Activated CD4-positive, alpha-beta T cell treated with anti-CD3 and anti-CD28 coated beads, Interleukin-2, amount 50 U/mL, for 16 hours (primary cell): ENCODE measurements at regions not wholly inside any gene's neighbourhood (a gene's known extent, or its start where the extent isn't known, plus 50 kb on each side); places are given as distances from the start of the nearest gene placed in this dataset.

Source experiments
- DNase-seq: peaks from one replicate; pipeline ENCODE4 v3.0.0-alpha.2; 2020

DNA sequence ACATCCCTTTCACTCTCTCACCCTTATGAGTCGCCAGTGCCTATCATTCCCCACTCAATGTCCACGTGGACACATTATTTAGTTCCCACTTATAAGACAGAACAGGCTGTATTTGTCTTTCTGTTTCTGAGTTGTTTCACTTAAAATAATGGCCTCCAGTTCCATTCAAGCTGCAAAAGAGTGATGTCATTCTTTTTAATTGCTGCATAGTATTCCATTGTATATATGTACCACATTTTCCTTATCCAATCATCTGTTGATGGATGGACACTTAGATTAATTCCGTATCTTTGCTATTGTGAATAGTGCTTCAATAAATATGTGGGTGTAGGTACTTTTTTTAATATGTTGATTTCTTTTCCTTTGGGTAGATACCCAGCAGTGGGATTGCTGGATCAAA lies 79.1 kb downstream of the ZNF365 start:
- no peak for DNase-seq

DNA sequence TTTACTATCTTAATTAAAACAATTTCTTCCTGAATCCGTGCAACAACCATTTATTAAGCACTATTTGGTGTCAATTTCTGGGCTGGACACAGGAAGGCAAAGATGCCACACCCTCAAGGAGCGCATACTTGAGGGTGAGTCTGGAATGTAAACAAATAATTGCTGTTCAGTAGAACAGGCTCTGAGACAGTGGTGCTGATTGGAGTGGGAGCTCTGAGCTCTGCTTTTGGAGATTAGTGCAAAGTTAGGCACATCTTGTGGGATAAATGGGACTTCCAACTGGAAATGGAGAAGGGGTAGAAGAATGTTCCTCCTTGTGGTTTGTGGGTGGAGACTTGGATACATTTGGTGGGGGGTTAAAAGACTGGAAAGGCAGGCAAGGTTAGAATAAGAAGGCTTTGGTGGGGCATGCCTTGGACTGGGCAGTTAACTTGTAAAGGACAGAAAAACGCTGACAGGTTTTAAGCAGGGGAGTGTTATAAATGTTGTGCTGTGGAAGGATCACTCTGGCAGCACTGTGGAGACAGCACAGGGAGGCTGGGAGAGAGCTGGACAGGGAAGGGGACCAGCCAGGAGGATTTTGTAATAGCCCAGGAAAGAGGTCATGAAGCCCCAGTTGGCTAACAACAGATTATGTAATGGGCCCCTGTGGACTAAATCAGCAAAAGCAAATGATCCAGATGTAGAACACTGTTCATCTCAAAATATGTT lies 80.7 kb downstream of the ZNF365 start:
- no peak for DNase-seq

- no peak for DNase-seq
These were observed 82.5 kb downstream of the ZNF365 start for GRCh38 chr10:62456611-62457101.

- no peak for DNase-seq
These were observed 83.0 kb downstream of the ZNF365 start for GRCh38 chr10:62457196-62457595.

DNA sequence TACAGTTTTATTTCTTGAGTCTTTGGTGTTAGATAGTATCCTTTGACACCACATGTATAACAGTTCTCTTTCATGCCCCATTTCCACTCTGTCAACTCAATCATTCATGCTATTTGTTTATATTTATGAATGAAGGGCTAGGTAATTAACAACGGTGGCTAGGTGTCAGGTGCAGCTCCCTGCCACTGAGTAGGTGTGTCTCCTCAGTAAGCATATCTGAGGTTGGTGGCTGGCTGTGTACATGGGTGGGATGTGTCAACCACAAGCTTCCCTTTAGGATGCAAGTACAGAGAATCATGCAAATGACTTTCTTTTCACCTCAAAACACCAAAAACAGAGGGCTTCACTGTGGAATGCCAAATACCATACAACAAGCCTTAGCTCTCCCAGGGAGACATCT lies 83.4 kb downstream of the ZNF365 start:
- DNase-seq, result no peak

- no peak for DNase-seq
These were observed 84.9 kb downstream of the ZNF365 start for GRCh38 chr10:62459072-62459471.

DNA sequence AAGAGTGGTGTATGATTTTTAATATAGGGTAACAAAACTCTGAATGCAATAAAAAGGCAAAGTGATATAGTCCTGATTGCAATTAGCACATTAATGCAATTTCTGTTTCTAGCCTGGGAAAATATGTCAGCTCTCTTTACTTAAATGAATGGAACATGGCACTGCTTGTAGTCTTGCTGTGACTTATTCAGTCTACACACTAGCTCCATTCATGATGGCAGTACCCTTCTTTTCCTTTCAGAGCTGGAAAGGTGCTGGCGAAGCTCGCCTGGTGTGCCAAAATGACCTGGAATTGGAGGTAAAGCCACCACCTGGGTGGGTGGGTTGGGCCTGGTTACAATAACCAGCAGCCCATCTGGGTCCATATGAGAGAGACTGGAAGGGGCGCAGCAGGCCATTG lies 85.3 kb downstream of the ZNF365 start:
- DNase-seq, result no peak

- no peak for DNase-seq
These were observed 86.2 kb downstream of the ZNF365 start for GRCh38 chr10:62460393-62460792.

DNA sequence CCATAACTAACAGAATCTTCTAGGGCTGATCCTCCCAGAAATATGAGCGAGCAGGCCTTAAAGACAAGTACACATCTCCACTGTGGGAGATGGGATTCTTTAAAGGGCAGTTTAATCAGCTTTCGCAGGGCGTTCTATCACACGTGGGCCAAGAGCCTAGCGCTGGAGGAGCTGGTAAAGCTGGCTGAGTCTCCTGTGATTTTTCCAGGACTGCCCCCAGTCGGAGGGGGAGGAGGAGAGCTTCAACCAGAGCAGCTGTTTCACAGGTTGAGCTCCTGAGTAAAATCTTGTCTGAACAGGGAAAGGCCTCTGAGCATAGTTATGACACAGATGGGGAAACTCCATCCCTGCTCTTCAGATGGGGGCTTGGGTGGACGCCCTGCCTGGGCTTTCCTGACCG lies 87.0 kb downstream of the ZNF365 start:
- DNase-seq, result no peak

- DNase-seq, result no peak
These were observed 88.3 kb downstream of the ZNF365 start for GRCh38 chr10:62462461-62462860.

DNA sequence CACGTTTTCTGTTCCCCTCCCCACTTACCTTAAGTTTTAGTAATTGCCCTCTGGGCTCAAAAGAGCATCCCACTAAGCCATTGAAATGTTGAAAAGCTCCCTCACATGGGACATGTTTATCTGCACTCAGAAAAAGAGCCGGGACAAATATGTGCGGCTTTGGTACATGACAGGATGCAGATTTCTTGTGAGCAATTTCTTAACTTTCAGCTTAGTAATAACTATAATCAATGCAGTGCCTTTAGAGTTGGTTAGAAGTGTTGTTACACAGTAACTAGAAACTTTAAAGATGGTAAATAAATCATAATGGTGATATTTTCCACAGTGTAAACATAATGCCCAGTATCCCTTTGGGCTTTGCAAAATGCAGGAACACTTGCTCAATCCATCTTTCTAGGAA lies 89.2 kb downstream of the ZNF365 start:
- peak; percentile 14 for DNase-seq

DNA sequence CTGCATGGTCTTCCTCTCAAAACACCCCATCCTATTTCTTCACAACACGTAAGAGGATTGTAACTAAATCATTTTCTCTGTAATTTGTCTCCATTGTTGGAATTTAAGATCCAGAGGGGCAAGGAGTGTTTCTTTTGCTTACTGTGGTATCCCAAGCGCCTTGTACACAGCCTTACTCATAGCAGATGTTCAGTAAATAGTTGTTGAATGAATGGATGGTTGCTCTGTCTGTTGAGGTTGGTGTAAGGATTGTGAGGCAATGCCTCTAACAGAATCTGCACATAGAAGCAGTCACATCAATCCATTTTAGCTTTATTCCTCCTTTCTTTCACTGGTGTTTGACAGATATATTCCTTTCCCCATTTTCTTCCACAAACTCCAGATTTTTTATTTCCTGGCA lies 90.1 kb downstream of the ZNF365 start:
- no peak for DNase-seq

DNA sequence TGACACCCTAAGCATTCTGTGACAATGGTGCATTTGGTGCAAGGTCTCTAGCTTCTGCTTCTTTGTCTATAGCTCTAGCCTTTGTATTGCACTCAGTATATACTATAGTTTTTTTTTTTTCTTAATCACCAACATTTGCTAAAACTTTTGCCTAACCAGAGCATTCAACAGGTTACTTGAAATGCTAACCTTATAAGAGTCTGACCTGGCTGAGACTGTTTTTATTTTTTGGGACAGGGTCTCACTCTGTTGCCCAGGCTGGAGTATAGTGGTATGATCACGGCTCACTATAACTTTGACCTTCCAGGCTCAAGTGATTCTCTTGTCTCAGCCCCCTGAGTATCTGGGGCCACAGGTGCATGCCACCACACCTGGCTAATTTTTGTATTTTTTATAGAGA lies 92.4 kb downstream of the ZNF365 start:
- DNase-seq, result no peak

- DNase-seq, result no peak
These were observed 93.4 kb downstream of the ZNF365 start for GRCh38 chr10:62467527-62467926.

DNA sequence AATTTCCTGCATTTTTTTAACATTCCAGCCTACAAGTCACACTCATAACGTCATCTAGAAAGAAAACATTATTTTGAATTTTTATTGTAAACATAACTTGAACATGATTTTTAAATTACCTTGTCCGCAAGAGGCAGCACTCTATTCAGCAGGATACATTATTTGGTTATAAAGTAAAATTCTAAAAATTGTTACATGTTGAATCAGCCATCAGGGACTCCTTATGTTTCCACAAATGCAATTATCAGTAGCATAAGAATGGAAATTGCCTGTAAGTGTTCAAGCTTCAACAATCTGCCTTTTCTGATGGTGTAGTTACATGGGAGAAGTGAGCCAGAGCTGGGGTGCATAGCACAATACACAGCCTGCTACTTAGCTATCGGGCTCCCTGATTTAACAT lies 97.5 kb downstream of the ZNF365 start:
- DNase-seq, result no peak

DNA sequence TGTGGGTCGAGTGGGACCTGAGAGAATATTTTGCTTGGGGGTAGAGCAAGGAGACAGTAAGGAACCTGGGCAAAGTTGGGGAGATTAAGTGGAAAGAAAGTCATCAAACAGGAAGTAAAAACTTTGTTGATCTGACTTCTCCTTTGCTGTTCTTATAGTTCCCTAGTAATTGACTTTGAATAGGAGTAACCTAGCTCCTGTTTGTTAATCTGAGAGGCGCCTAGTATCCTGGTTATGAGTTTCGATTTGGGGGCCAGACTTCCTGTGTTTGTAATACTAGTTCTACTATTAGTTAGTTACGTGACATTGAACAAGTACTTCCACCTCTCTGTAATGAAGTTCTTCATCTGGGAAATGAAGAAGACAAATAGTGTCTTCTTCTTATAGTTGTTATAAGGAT lies 99.1 kb downstream of the ZNF365 start:
- no peak for DNase-seq

DNA sequence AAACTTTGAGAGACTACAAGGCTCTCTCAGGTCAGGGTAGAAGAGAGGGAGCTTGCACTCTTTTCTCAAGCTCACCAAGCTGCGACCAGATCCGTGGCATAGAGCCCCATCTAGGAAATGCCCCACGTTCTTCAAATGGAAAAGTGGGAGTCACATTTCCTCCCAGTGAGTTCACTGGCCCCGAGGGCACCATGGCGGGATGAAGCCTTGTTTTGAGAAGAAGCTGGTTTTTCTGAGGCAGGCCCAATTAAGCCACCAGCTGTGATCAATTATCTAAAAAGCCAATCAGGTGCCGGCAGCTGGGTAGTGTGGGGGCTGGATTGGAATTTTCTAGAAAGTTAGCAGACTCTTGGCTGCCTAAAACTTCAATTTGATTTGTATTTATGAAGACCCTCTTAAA lies 101.4 kb downstream of the ZNF365 start:
- DNase-seq, result no peak

- DNase-seq, result no peak
These were observed 105.4 kb downstream of the ZNF365 start for GRCh38 chr10:62479523-62479922.

DNA sequence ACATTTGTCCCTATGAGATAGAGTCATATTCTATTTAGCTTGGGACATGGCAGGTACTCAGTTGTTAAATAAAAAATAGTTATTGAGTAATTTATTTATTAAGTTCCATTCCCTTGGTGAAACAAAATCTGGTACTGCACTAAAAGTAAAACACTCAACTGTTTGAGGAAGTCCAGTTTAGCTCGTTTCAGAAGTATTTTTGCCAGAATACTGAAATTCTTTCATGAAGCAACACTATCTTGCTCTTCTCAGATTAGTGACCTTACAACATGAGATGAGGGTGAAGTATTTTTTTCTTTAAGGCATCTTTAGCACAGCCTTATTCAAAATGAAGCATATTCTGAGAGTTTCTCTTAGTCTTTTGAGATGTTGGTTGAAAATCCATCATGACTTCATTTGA lies 106.0 kb downstream of the ZNF365 start:
- no peak for DNase-seq

DNA sequence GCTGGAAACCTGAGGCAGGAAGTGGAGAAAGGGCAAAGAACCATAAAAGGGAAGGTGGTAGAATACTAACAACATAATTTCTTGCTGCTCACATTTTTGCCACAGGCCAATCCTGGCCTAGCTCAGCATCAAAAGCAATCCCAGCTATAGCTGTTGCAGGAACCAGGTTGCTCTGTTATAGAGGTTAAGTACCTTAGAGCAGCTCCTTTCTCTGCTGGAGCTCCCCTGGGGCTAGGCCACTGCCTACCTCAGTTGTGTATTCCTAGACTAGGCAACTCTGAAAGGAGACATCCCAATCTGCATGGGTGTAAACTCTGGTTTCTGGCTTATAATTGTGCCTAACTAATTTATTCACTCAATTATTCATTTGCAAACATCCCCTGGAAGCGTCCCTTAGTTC lies 108.4 kb downstream of the ZNF365 start:
- no peak for DNase-seq

DNA sequence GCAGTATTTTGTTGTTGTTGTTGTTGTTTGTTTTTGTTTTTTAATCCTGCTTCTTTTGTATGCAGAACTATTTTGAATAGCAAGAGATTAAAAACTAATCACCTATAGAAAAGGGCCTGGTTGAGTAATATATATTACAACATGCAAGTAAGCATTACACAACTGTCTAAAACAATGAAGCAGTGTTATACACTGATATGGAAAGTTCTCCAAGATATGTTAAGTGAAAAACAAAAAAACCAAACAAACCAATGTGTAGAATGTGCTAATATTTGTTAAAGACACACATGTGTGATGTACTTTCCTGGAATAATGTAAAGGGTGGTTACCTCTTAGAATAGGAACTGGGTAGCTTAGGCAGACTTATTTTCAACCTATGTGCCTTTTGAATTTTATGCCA lies 117.4 kb downstream of the ZNF365 start:
- DNase-seq, result no peak

DNA sequence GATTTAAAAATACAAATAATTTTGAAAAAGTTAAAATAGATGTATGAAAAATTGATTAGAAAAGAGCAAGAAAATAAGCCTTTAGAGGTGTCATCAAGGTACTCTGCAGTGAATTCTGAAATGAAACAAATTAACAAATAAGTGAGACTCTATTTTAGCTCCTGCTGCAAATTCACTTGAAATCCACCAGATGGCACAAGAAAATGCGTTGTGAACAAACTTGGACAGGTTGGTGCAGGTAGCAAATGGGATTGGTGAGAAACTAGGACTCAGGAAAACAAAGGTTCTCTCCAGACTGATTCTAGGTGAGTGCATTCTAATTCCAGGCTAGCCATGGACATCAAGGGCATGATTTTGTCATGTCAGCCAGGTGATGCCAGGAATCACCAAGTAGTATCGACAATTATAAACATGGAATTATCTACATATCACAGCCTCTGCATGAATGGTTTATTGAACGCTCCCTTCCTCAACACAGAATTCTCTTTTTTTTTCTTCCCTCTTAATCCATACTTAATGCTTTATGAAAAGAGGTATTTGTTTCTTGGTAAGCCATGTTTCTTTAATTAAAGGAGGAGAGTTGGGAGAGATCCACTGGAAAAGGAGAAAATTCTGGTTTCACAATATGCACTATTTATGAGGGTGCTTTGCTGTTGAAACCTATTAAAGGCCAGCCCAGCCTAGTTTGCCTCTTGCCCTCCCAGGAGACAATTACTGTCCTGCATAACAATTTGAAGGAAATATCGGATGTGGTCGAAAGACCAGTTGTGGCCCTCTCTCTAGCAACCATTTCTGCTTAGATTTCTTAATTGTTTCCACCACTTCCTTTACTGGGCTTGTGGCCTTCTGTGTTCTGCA lies 118.1 kb downstream of the ZNF365 start:
- peak; percentile 24 for DNase-seq

DNA sequence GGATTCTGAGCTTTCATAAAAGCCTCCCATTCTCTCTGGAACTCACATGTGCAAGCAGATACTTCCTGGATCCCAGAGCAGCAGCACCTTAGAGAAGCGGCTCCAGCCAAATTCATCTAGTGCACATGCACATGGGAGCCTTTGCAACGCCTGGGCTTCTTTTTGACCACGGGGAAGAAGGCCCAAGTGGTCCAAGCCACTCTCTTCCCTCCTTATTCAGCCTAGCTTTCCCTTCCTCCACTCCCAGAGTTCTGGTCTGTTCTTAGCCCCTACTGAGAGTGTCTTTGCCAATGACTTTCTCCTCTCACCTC lies 118.7 kb downstream of the ZNF365 start:
- DNase-seq, result no peak

- no peak for DNase-seq
These were observed 122.8 kb downstream of the ZNF365 start for GRCh38 chr10:62496925-62497324.

DNA sequence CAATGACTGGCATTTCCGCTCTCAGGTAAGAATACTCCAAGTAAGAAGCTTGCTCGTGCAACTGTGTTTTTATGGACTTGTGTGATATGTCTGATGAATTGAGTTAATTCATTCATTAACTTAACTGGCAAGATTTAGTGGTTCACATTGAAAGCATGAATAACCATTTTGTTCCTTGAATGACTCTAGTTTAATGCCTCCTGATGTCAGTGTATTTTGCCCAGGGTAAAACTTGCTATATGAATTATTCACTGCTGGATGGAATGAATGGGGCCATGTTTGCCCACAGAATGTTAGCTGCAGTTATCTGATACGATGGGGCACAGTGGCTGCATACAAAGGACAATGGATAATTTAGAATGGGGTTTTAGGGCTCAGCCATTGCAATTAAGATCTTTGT lies 124.1 kb downstream of the ZNF365 start:
- no peak for DNase-seq
